ENCODE measurements at regions not wholly inside any gene's neighbourhood (a gene's known extent, or its start where the extent isn't known, plus 50 kb on each side); places are given as distances from the start of the nearest gene placed in this dataset.

DNA sequence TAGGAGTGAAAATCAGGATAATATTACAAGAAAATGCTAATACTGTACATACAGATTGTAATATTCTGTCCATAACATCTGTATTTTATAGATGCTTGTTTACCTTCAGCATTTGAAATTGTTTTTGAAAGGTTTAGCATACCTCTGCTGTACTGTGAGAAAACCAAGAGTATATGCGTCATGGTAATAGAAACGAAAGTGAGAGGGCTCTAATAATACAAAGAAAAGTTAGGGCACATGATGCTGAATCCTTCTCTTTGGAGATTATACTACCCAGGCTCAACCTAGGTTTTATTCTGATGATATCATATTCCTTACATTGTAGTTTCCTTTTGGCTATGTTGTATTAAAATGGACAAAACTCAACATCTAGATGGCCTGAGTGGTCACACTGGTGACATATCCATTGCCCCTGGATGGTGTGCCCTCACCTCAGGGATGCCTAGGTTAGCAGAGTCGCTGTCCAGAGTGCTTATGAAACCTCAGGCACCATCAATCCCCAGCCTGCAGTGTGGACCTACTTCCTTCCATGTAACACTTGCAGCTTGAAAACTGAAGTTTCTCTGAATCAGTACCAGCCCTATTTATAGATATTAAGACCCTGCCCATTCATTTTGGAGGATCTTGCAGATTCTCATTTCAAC lies 253.7 kb downstream of the KCTD12 start:
- no peak for ATAC-seq (ENCODE audit: low FRiP score in 2 of 2)
- H3K9me3 ChIP-seq, result no peaks in the 10 kb centered on the region
- H3K36me3 ChIP-seq, result no peaks in the 10 kb centered on the region
- H3K4me3 ChIP-seq, result no peak overlapping the region
- H3K27ac ChIP-seq, result no peak overlapping the region
- H3K27me3 ChIP-seq, result no peaks in the 10 kb centered on the region
- TF ChIP-seq POLR2AphosphoS5 (IDR thresholded peaks at IDR 0.05) (no peak), POLR2A (IDR thresholded peaks at IDR 0.05) (no peak), EP300 (IDR thresholded peaks at IDR 0.05) (no peak)
- TF ChIP-seq, protein P1, sequence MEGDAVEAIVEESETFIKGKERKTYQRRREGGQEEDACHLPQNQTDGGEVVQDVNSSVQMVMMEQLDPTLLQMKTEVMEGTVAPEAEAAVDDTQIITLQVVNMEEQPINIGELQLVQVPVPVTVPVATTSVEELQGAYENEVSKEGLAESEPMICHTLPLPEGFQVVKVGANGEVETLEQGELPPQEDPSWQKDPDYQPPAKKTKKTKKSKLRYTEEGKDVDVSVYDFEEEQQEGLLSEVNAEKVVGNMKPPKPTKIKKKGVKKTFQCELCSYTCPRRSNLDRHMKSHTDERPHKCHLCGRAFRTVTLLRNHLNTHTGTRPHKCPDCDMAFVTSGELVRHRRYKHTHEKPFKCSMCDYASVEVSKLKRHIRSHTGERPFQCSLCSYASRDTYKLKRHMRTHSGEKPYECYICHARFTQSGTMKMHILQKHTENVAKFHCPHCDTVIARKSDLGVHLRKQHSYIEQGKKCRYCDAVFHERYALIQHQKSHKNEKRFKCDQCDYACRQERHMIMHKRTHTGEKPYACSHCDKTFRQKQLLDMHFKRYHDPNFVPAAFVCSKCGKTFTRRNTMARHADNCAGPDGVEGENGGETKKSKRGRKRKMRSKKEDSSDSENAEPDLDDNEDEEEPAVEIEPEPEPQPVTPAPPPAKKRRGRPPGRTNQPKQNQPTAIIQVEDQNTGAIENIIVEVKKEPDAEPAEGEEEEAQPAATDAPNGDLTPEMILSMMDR (IDR thresholded peaks at IDR 0.05), result no peak
- no peaks in the 10 kb centered on the region for H3K4me1 ChIP-seq
- 62 to 76% methylated on average over 3 of the region's 3 CpGs for WGBS, 2 donors
- DNase-seq, result peak in 1 of 2 donors; percentile 26

DNA sequence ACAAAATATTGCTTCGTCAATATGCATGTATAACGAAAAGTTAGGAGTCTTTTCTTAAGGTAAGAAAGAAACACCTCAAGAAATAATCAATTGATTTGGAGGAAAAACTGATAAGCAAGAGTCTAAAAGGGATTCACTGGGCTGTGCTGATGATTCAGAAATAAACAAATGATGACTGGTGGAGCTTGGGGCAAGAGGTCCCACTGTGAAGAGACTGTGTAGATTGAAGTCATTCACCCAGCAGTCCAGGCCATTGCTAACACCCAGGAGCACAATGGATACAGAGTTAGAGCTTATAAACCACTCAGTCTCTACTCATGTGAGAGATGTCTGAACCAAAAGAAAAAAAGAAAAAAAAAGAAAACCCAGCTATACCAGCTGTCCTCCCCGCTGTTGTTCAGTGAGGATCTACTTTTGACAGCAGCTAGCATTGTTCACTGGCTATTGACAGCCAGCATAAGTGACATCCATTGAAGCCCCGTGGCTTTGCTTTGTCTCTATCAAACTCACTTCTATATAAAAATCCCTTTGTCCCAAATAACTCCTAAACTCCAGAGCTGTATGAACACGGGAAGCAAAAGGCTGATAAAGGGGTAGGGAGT lies 255.5 kb downstream of the KCTD12 start:
- TF ChIP-seq POLR2A (IDR thresholded peaks at IDR 0.05) (no peak), POLR2AphosphoS5 (IDR thresholded peaks at IDR 0.05) (no peak), EP300 (IDR thresholded peaks at IDR 0.05) (no peak)
- TF ChIP-seq, protein P1 (IDR thresholded peaks at IDR 0.05), result no peak
- H3K27ac ChIP-seq, result no peak overlapping the region
- ATAC-seq (ENCODE audit: low FRiP score in 2 of 2), result no peak
- H3K4me3 ChIP-seq, result no peak overlapping the region
- no peaks in the 10 kb centered on the region for H3K27me3 ChIP-seq
- 87% methylated on average over 5 of the region's 5 CpGs for WGBS, 2 donors
- no peaks in the 10 kb centered on the region for H3K4me1 ChIP-seq
- no peak for DNase-seq
- H3K9me3 ChIP-seq, result no peaks in the 10 kb centered on the region
- no peaks in the 10 kb centered on the region for H3K36me3 ChIP-seq

DNA sequence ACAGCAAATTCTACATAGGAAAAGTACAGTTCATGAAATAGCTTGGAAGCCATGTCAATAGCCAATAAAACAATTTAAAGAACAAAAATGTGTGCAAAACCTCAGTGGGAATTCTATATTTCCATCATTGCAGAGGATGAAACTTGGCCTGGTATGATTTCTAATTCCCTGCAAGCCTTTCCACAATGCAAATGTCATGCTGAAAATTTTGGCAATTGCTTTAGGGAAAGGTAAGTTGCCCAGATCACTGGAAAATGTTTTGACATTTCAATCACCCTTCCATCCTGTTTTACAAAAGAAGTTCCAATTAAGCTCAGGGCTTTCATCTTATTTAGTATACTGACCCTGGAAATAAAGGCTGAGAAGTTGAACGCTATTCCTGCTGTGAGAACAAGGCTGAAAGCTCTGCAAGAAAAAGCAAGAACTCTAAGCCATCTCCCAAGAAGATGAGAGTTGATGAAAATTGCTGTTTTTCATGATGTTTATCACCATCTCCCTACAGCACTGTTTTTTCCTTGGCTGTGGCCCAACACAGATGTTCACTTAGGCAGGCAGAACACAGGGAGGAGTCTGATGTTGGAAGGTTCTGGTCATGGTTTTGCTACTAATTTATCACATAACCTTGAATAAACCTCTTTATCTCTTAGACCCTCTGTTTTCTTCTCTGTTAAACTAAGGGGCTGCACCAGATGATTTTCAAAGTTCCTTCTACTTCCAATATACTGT lies 263.7 kb downstream of the KCTD12 start:
- no peaks in the 10 kb centered on the region for H3K36me3 ChIP-seq
- TF ChIP-seq, protein P1 (IDR thresholded peaks at IDR 0.05), result no peak
- TF ChIP-seq EP300 (IDR thresholded peaks at IDR 0.05), result no peak
- TF ChIP-seq POLR2AphosphoS5 (IDR thresholded peaks at IDR 0.05), result no peak
- no peak overlapping the region for H3K4me3 ChIP-seq
- H3K27me3 ChIP-seq, result no peaks in the 10 kb centered on the region
- DNase-seq (no peak), ATAC-seq (ENCODE audit: low FRiP score in 2 of 2) (no peak)
- no peaks in the 10 kb centered on the region for H3K9me3 ChIP-seq
- no peak overlapping the region for H3K27ac ChIP-seq
- whole genome bisulfite sequencing, 2 donors, result 53 to 96% methylated on average over 1 of the region's 1 CpG
- peaks cover 0 to 3% (median 0%) of the 10 kb centered on the region in 4 donors for H3K4me1 ChIP-seq

DNA sequence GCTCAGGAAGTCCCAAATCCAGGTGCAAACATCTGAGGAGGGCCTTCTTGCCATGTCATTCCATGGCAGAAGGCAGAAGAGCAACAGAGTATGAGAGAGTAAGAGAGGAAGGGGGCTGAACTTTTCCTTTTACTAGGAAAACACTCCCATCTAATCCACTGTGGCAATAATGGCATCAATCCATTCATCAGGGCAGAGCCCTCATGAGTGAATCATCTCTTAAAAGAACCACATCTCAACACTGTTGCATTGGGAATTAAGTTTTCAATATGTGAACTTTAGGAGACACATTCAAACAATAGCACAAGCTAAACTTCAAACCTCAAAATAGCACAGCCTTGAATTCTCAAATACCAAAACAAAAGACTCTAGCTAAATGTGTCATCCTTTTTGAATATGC lies 264.5 kb downstream of the KCTD12 start:
- ATAC-seq (ENCODE audit: low FRiP score in 2 of 2), result no peak
- Histone ChIP-seq H3K27ac (no peak overlapping the region), H3K4me1 (peaks cover 0 to 3% (median 0%) of the 10 kb centered on the region in 4 donors), H3K9me3 (no peaks in the 10 kb centered on the region), H3K36me3 (no peaks in the 10 kb centered on the region), H3K27me3 (no peaks in the 10 kb centered on the region), H3K4me3 (no peak overlapping the region)
- TF ChIP-seq POLR2AphosphoS5 (IDR thresholded peaks at IDR 0.05) (no peak), EP300 (IDR thresholded peaks at IDR 0.05) (no peak), POLR2A (IDR thresholded peaks at IDR 0.05) (no peak)
- TF ChIP-seq, protein P1 (IDR thresholded peaks at IDR 0.05), result no peak
- no peak for DNase-seq

Data from upper lobe of left lung (tissue), 6 donors.